Stimulated activated CD8-positive, alpha-beta memory T cell treated with anti-CD3 and anti-CD28 coated beads, Interleukin-7, amount 100 ng/mL, for 4 hours (primary cell): ENCODE measurements at regions not wholly inside any gene's neighbourhood (a gene's known extent, or its start where the extent isn't known, plus 50 kb on each side); places are given as distances from the start of the nearest gene placed in this dataset.
"Not testable (repeated sequence)": the region's sequence is repeated elsewhere in the genome, so short reads cannot be mapped to it uniquely, and the experiment has no call there.

Source experiments
- DNase-seq, 2 donors: peaks; one replicate each; pipeline ENCODE4 v3.0.0-alpha.2; 2020; ENCODE audit warnings: low read depth in 2 of 2

DNA sequence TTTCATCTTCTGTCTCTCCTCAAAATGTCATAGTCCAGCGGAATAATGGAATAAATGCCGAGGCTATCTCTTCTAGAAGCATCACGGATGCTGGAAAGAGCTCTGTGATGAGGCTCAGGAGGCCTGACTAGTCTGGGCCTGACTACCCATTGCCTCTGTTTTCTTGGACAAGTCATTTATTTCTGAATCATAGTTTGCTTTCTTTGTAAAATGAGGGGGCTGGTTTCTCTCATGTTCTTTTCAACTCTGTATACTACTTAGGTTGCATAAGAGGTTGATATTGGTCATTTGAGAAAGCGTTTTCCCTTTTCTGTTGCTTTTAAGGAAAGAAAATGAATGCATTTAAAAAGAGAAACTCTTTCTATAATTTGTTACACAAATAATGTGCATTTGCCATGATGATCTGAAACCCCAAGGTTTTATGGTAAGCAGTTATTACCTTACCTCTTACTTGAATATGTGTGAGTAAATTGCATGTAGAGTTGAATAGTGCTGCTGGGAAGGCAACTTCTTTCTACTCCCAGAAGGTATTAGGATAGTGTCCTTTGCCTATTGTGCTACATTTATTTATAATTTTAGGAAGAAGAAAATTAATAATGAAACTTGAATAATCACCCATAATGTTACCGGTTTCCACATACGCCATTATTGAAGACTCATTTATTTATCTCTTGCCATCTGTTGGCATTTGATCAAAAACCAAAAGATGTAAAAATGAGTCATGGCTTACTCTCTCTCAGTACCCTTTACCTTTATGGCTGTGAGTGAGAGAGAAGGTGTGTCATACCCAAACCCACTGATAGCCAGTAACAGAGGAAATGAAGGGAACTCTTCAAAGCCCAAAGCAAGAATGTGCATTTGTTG, 179.1 kb downstream of the FASLG start:
- no peak for DNase-seq

- no peak for DNase-seq
Measured at GRCh38 chr1:172838680-172839313, 179.9 kb downstream of the FASLG start.

DNA sequence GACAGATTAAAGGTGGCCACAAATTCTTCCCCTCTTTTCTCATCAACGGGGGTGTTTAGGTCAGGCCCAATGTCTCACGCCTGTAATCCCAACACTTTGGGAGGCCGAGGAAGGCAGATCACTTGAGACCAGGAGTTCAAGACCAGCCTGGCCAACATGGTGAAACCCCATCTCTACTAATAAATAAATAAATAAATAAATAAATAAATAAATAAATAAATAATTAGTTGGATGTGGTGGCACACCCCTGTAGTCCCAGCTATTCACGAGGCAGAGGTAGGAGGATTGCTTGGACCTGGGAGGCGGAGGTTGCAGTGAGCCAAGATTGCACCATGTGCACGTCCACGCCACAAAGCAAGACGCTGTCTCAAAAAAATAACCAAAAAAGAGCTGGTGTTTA, 180.7 kb downstream of the FASLG start:
- not testable (repeated sequence) for DNase-seq

GRCh38 chr1:172843444-172843843, 184.5 kb downstream of the FASLG start:
- DNase-seq: no peak

GRCh38 chr1:172845371-172845770, 186.5 kb downstream of the FASLG start:
- DNase-seq: peak; percentile 24 to 53

DNA sequence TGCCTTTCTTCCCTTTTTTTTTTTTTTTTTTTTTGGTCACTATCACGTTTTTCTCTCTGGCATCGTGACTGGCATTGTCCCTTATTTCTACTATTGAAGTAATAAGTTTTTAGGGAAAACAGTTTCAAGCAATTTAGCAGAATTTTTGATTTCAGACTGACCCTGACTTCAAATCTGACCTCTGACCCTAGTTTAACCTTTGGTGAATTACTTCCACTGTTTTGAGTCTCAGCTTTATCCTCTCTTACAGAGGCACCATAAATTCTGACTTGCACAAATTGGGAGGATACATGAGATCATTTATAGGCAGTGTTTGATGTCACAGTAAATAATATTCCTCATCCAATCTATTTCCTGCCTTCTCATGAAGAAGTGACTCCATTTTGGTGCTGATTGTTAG, 187.0 kb downstream of the FASLG start:
- DNase-seq: no peak

DNA sequence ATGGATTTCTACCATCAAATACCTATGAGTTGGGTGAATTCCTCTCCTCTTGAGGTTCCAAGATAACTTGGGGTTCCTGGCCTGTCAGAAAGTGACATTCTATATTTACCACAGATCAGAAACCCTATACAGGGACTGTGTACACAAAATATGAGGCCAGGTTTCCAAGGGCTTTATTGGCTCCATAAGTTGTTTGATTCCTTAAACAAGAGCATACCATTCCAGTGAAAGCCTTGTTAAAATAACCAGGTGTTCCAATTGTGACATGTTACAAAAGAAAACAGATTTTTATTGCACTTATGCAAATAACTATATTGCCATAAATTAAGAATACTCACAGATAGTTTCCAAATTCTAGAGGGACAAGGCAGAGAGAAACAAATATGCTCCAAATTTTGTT, 188.9 kb downstream of the FASLG start:
- not testable (repeated sequence) for DNase-seq

- no peak for DNase-seq
Measured at GRCh38 chr1:172849653-172850052, 190.8 kb downstream of the FASLG start.

- DNase-seq: no peak
Measured at GRCh38 chr1:172851077-172851476, 192.2 kb downstream of the FASLG start.

DNA sequence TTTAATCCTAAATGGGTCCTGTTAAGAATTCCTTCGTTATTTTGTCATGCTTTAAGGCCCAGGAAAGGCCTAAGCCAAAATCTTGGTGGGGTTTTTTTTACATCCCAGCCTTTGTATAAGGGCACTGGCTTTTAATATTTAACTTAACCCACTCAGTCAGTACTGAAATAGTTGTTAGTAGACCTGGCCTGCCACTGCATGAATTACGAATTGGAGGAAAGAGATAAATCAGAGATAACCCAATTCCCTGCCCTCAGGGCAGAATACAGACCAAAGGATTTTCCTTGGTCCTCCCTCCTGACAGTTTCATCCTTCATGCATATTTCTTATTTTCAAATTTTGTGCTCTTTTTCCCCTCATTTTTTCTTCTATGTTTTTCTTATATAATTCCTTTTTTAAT, 193.0 kb downstream of the FASLG start:
- no peak for DNase-seq

DNA sequence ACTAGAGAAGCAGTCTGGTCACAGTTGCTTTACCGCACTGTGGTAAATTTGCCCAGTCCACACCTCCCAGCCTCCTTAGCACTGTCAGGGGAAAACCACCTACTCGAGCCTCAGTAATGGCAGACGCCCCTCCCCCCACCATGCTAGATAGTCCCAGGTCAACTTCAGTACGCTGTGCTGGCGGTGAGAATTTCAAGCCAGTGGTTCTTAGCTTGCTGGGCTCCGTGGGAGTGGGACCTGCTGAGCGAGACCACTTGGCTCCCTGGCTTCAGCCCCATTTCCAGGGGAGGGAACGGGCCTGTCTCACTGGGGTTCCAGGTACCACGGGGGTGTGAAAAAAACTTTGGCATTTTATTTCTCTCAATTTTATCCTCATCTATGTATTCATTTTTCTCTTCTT, 194.8 kb downstream of the TNFSF18 start:
- DNase-seq: not testable (repeated sequence)

GRCh38 chr1:172863031-172863430, 187.7 kb downstream of the TNFSF18 start:
- DNase-seq: no peak

- no peak for DNase-seq
Measured at GRCh38 chr1:172867216-172867818, 183.4 kb downstream of the TNFSF18 start.

GRCh38 chr1:172870901-172871606, 179.7 kb downstream of the TNFSF18 start:
- no peak for DNase-seq

DNA sequence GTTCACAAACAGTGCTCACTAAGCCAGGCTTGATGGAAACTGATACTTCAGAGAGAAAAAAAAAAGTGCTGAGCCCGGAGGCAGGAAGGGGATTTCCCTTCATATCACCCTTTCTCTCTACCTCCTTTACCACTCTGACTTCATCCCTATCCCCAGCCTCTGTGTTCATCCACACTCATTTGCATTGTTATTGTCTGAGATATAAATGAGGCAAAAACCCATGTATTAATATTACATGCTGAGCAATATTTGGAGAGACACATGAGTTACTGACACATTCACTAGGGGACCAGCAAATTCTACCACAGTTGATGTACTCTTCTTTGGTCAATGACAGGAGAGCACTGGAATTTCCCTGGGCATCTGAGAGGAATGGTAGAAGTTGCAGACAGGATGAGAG, 175.8 kb downstream of the TNFSF18 start:
- no peak for DNase-seq

DNA sequence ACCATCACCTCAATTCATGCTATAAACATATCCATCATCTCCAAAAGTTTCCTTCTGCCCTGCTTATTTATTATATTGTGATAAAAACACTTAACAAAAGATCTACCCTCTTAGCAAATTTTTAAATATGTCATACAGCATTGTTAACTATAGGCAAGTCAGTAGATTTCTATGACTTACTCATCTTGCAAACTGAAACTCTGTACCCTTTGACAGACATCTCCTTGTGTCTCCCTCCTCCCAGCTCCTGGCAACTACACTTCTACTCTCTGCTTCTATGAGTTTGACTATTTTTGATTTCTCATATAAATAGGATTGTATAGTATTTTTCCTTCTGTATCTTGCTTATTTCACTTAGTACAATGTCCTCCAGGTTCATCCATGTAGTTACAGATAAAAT, 174.8 kb downstream of the TNFSF18 start:
- no peak for DNase-seq

- no peak for DNase-seq
Measured at GRCh38 chr1:172882385-172882784, 168.4 kb downstream of the TNFSF18 start.

DNA sequence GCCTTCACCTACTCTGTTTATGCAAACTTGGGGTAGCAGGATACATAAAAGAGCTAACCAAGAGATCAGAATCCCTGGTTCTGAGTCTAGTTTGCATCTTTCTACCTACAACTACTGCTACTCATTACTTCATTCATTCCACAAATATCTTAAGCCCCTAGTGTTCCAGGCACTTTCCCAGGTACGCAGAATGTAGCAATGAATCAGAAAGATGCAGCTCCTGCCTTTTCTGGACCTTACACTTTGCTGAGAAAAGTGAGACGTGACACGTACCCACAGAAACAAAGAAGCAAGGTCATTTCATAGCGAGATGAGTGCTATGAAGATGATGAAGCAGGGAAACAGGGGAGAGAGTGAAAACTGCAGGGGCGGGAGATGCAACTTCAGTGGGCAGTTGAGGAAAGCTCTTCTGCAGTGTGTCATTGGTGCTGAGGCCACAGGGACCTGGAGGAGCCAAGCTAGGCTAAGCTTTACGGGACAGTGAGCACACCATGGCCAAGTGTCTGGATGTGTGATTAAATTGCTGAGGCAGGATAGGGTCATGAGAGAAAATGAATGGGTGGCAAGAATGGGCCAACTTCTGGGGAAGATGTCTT, 167.9 kb downstream of the TNFSF18 start:
- no peak for DNase-seq

DNA sequence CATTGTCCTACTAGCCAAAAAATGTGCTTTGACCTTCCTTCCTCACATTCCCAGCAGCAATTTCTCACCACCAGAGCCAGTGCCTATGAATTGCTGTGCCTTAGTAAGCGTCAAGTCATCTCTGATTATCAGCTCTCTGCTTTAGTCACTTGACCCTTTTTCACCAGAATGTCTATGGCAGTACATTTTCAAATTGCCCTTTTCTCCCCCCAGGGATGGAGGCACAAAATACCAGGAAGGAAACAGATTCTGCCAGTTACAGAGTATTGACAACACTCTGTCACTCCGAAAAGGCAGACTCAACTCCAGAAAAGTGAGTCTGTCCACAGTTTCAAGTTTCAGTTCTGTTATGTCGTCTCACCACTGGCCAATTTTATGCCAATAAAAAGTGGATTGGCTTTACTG, 167.4 kb downstream of the TNFSF18 start:
- no peak for DNase-seq

DNA sequence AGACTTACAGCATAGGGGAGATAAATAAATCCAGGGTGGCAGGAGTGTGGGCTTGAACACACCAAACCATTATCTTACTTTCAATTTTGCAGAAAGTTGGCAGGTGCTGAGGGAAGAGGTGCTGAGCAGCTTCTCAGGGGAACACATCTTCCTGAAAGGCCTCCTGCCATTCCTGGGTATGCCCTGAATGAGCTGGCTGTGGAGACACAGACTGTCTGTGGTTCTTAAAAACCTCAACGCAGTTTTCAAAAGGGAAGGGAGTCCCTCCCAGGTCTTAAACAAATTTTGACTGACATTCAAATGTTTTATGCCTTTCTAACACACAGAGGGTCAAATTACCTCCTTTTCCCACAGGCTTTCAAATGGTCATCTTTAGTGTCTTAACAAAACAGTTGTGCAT, 166.9 kb downstream of the TNFSF18 start:
- DNase-seq: no peak

GRCh38 chr1:172885411-172885810, 165.3 kb downstream of the TNFSF18 start:
- no peak for DNase-seq

- DNase-seq: no peak
Measured at GRCh38 chr1:172885971-172886370, 164.8 kb downstream of the TNFSF18 start.
